Vagina (tissue), 2 donors: ENCODE measurements at regions not wholly inside any gene's neighbourhood (a gene's known extent, or its start where the extent isn't known, plus 50 kb on each side); places are given as distances from the start of the nearest gene placed in this dataset.
A peak's percentile ranks its signal among the peaks of the same experiment; 100 is the strongest.

Experiments used
- DNase-seq, 2 donors: peaks; one replicate each; pipeline ENCODE4 v3.0.0-alpha.2; 2017; ENCODE audit errors: extremely low spot score in 2 of 2
- H3K27ac ChIP-seq: fragments of 200-600 bp; sonication (generic); one replicate; pipeline ENCODE4 v1.5.1; 2019
- H3K27me3 ChIP-seq: fragments of 200-600 bp; sonication (generic); one replicate; pipeline ENCODE4 v1.5.1; 2019
- H3K36me3 ChIP-seq, 2 donors: fragments of 200-600 bp; sonication (generic); one replicate each; pipeline ENCODE4 v1.5.1; 2017 to 2019
- H3K4me1 ChIP-seq: fragments of 200-600 bp; sonication (generic); one replicate; pipeline ENCODE4 v1.5.1; 2019
- H3K4me3 ChIP-seq, 2 donors: fragments of 200-600 bp; sonication (generic); 1 replicate in 1 of 2; 2 replicates in 1 of 2; pipeline ENCODE4 v1.5.1; 2016 to 2019
- H3K9me3 ChIP-seq: fragments of 200-600 bp; sonication (generic); one replicate; pipeline ENCODE4 v1.5.1; 2019
- POLR2A ChIP-seq, 2 donors: fragments of 450-650 bp; IDR thresholded peaks; one replicate each; pipeline ENCODE4 v1.6.1; 2017; ENCODE audit warnings: antibody characterized with exemption in 2 of 2, mild to moderate bottlenecking in 2 of 2, moderate library complexity in 2 of 2
- POLR2AphosphoS5 ChIP-seq, 2 donors: sonication (generic); formaldehyde crosslinking; IDR thresholded peaks; one replicate each; pipeline ENCODE4 v1.9.0; 2017; ENCODE audit warnings: antibody characterized with exemption in 2 of 2, mild to moderate bottlenecking in 2 of 2, low read depth in 1 of 2; ENCODE audit not compliant: insufficient read depth in 1 of 2
- intact Hi-C: fragments of 100-400 bp; cut with DNase I; formaldehyde crosslinking; loops from one replicate; pipeline ENCODE4 v1.15.1; 2023
- TF ChIP-seq, protein P1 (sequence below), 3 experiments: fragments of 450-650 bp in 2 of 3; fragments of 200-600 bp in 1 of 3; sonication (generic) in 1 of 3; IDR thresholded peaks; one replicate each; pipeline ENCODE4 v1.5.1; 2017 to 2019; ENCODE audit warnings: antibody characterized with exemption in 3 of 3, mild to moderate bottlenecking in 2 of 3, moderate library complexity in 2 of 3

DNA sequence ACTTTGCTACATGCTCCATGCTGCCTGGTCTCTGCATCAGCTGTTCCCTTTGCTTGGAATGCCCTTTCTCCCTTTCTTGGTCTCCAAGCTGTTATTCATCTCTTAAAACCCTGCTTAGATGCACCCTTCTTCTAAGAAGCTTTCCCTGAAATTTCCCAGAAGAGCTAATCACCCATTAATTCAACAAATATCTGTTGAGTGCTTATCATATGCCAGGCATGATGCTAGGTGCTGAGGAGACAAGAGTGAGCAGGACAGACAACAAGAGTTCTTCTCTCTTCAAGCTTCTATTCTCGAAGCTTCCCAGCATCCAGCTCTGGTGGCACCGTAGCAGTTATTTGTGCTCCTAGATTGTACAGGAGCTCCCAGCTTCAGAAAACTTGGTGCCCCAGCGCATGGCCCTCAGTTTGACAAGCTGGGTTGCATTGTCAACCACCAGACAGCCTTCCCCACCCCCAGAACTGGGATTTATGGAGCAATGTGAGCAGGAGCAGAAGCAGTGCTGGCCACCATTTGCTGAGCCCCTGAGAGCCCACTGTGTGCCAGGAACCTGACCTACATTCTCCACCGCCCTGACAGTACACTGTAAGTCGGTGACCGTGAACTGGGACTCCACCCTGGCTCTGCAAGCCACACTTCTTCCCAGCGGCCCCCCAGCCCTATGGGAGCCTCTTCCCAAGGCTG lies 68.0 kb upstream of the ACOT11 start:
- TF ChIP-seq POLR2AphosphoS5 (IDR thresholded peaks at IDR 0.05; ENCODE audit: insufficient read depth in 1 of 2, low read depth in 1 of 2) (no peak), POLR2A (IDR thresholded peaks at IDR 0.05) (no peak)
- TF ChIP-seq, protein P1, sequence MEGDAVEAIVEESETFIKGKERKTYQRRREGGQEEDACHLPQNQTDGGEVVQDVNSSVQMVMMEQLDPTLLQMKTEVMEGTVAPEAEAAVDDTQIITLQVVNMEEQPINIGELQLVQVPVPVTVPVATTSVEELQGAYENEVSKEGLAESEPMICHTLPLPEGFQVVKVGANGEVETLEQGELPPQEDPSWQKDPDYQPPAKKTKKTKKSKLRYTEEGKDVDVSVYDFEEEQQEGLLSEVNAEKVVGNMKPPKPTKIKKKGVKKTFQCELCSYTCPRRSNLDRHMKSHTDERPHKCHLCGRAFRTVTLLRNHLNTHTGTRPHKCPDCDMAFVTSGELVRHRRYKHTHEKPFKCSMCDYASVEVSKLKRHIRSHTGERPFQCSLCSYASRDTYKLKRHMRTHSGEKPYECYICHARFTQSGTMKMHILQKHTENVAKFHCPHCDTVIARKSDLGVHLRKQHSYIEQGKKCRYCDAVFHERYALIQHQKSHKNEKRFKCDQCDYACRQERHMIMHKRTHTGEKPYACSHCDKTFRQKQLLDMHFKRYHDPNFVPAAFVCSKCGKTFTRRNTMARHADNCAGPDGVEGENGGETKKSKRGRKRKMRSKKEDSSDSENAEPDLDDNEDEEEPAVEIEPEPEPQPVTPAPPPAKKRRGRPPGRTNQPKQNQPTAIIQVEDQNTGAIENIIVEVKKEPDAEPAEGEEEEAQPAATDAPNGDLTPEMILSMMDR (IDR thresholded peaks at IDR 0.05): no peak
- Histone ChIP-seq H3K27me3 (no peaks in the 10 kb centered on the region), H3K9me3 (no peaks in the 10 kb centered on the region), H3K27ac (peak overlapping the region; percentile 41), H3K36me3 (no peaks in the 10 kb centered on the region), H3K4me3 (no peak overlapping the region), H3K4me1 (peaks cover 36% of the 10 kb centered on the region)
- DNase-seq: no peak
- intact Hi-C loops: loop anchor here (10.0 kb wide), 1 partner anchor 265 kb away; no protein-coding TSS in a partner anchor

DNA sequence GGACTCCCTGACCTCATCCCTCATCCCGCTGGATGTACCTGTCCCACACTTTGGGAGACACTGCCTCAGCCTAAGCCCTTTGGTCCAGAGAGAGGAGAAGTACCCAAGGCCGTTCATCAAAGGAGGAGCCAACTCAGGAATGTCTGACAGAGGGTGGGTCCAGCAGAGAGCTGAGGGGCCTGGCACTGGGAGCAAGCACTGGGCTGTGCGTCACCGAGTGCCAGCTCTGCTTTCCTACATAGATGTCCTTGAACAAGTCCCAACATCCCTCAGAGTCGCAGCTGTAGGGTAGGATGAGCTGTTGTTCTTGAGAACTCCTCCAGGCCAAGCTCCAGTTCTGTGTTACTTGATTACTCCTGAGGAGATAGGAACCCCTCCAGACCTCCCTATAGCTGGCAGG lies 68.8 kb upstream of the ACOT11 start:
- no peaks in the 10 kb centered on the region for H3K36me3 ChIP-seq
- TF ChIP-seq POLR2A (IDR thresholded peaks at IDR 0.05) (no peak), POLR2AphosphoS5 (IDR thresholded peaks at IDR 0.05; ENCODE audit: insufficient read depth in 1 of 2, low read depth in 1 of 2) (no peak)
- TF ChIP-seq, protein P1 (IDR thresholded peaks at IDR 0.05): no peak
- intact Hi-C loops: no loop called here
- H3K27me3 ChIP-seq: no peaks in the 10 kb centered on the region
- DNase-seq: no peak
- H3K4me1 ChIP-seq: peaks cover 41% of the 10 kb centered on the region
- no peaks in the 10 kb centered on the region for H3K9me3 ChIP-seq
- no peak overlapping the region for H3K27ac ChIP-seq
- no peak overlapping the region for H3K4me3 ChIP-seq

DNA sequence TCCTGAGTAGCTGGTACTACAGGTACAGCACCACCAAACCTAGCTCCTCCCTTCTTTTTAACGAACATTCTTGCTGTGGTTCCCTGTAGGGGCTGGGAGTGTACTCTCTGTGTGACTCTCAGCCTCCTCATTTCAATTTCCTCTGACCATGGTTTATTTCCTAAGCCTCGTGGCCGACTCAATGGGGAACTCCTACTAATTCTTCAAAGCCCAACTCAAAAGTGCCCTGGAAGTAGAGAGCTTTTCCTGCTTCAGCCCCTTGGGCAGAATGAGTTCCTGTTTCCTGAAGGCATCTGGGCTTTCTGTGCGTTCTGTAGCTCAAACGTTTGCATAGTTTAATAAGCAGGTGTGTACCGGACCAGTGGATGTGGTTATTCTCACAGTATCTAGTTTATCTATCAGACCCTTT lies 70.9 kb upstream of the ACOT11 start:
- H3K4me1 ChIP-seq: peaks cover 41% of the 10 kb centered on the region
- DNase-seq: no peak
- no peaks in the 10 kb centered on the region for H3K27me3 ChIP-seq
- no peaks in the 10 kb centered on the region for H3K9me3 ChIP-seq
- H3K36me3 ChIP-seq: no peaks in the 10 kb centered on the region
- no peak overlapping the region for H3K27ac ChIP-seq
- TF ChIP-seq, protein P1 (IDR thresholded peaks at IDR 0.05): no peak
- TF ChIP-seq POLR2A (IDR thresholded peaks at IDR 0.05): no peak
- TF ChIP-seq POLR2AphosphoS5 (IDR thresholded peaks at IDR 0.05; ENCODE audit: insufficient read depth in 1 of 2, low read depth in 1 of 2): no peak
- intact Hi-C loops: no loop called here
- H3K4me3 ChIP-seq: no peak overlapping the region

DNA sequence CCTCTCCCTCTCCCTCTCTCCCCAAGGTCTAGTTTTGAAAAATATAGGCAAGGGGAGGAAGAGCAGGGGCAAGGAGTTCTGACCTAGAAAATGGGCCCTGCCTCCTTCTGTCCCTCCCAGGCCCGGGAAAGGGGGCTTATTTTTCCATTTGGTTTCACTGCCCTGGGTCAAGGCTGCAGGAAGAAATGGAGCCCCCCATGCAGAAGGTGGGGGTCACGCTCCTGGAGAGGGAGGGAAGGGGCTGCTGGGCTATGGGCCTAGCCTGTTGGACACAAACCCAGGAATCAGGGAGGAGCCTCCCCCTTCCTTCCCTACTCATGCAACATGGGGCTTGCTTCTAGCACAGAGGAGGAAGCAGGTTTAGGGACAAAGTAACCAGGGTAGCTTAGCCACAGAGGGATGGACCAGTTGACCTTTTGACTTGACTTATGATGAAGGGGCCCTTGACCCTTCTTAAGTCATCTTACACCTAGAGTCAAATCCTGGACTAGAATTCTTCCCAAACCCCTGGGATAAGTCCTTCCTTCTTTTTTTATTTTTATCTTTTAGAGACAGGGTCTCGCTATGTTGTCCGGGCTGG lies 70.4 kb upstream of the SSBP3 start:
- TF ChIP-seq, protein P1 (IDR thresholded peaks at IDR 0.05): no peak
- TF ChIP-seq POLR2A (IDR thresholded peaks at IDR 0.05) (no peak), POLR2AphosphoS5 (IDR thresholded peaks at IDR 0.05; ENCODE audit: insufficient read depth in 1 of 2, low read depth in 1 of 2) (no peak)
- Histone ChIP-seq H3K9me3 (no peaks in the 10 kb centered on the region), H3K4me3 (no peak overlapping the region), H3K27ac (peak overlapping the region; percentile 66), H3K4me1 (peaks cover 41% of the 10 kb centered on the region), H3K27me3 (no peaks in the 10 kb centered on the region), H3K36me3 (no peaks in the 10 kb centered on the region)
- no peak for DNase-seq
- intact Hi-C loops: no loop called here

DNA sequence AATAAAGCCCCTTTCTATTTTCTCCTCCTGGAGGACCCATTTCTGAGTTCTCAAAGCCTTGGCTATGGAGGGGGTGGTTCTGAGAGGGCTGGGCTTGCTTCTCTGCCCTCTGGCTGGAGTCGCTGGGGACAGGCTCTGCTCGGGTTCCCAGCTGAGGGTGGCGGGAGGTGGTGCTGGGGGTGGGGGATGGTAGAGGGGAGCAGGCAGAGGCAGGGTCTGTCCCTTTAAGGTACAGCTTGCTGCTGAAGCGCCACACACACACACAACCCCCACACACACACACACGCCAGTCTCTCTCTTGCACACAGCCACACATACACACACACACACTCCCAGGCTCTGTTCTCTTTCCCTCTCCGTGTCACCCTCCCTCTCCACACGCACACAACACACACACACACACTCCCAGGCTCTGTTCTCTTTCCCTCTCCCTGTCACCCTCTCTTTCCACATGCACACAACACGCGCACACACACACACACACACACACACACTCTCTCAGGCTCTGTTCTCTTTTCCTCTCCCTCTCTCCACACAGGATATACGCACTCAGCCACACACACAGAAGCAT lies 69.8 kb upstream of the SSBP3 start:
- no peak for TF ChIP-seq POLR2AphosphoS5 (IDR thresholded peaks at IDR 0.05; ENCODE audit: insufficient read depth in 1 of 2, low read depth in 1 of 2)
- TF ChIP-seq POLR2A (IDR thresholded peaks at IDR 0.05): no peak
- TF ChIP-seq, protein P1 (IDR thresholded peaks at IDR 0.05): no peak
- intact Hi-C loops: no loop called here
- Histone ChIP-seq H3K9me3 (no peaks in the 10 kb centered on the region), H3K4me3 (no peak overlapping the region), H3K27ac (peak overlapping the region; percentile 66), H3K4me1 (peaks cover 36% of the 10 kb centered on the region), H3K27me3 (no peaks in the 10 kb centered on the region), H3K36me3 (no peaks in the 10 kb centered on the region)
- no peak for DNase-seq
